Umbilical cord (tissue), 1 donor: ENCODE measurements at regions not wholly inside any gene's neighbourhood (a gene's known extent, or its start where the extent isn't known, plus 50 kb on each side); places are given as distances from the start of the nearest gene placed in this dataset.
A peak's percentile ranks its signal among the peaks of the same experiment; 100 is the strongest.
"Not testable (repeated sequence)": the region's sequence is repeated elsewhere in the genome, so short reads cannot be mapped to it uniquely, and the experiment has no call there.

Experiments
- DNase-seq: peaks from one replicate; pipeline ENCODE4 v3.0.0-alpha.2; 2015; ENCODE audit warnings: low spot score

DNA sequence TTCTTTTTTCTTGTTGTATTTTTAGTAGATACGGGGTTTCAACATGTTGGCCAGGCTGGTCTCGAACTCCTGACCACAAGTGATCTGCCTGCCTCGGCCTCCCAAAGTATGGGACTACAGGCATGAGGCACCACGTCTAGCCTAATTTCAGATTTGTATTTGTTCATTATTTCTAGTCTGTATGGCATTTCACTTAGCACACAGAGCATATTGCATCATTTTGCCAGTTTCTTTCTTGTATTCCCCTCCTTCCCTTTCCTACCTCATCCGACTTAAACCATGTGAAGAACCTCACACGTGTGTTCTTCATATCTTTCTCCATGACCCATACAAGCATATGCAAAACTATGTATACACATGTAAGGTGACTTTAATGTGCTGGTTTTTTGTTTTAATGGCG is 470.0 kb downstream of the CBLN4 start:
- no peak for DNase-seq

DNA sequence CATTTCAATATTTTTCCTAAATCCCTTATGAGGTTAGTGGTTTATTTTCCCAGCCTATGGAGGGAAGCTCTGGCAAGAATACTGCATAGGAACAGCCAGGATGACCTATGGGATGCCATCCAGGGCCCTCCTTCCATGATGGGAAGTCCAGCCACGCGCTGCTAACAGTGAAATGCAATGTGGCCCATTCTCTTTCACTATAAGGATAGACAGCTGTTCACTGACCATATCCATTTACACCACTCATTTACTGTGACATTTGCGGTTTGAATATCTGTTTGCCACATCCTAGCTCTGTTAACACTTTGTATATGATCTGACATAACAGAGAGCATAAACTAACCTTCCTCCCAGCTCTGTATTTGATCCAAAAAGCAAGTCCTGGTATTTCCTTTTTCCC is 471.7 kb downstream of the CBLN4 start:
- no peak for DNase-seq

DNA sequence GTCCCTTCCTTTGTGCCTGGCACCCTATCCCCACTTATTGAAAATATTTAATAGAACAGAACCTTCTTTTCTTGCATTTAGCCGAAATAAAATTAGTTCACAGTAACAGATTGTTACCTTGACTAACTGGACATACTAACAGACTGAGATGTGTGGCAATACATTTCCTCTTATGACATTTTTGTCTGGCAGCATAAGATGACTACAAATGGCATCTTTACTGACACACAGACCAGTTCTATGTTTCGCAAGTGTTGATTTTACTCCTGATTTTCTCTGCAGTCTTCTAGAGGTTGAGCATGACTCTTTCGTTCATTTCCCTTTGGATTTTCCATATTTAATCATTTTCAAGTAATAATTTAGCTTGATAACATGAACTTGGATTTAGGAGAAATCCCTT is 474.6 kb downstream of the CBLN4 start:
- no peak for DNase-seq

DNA sequence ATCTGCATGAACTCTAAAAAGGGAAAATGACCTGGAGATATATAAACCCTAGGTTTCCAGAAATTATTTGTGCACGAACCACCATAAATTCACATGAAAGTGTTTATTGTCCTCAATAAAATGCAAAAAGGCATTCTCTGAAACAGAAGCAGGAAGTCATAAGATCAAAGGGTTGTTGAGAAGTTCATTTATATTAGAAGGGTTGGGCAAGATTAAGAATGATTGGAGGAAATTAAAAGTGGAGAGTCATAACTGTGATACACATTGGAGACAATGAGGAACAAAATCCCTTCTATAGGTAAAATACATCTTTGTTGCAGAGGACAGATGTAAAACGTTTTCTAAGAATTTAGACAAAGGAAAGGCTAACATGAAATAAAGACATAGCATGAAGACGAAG is 476.8 kb downstream of the CBLN4 start:
- DNase-seq = no peak

DNA sequence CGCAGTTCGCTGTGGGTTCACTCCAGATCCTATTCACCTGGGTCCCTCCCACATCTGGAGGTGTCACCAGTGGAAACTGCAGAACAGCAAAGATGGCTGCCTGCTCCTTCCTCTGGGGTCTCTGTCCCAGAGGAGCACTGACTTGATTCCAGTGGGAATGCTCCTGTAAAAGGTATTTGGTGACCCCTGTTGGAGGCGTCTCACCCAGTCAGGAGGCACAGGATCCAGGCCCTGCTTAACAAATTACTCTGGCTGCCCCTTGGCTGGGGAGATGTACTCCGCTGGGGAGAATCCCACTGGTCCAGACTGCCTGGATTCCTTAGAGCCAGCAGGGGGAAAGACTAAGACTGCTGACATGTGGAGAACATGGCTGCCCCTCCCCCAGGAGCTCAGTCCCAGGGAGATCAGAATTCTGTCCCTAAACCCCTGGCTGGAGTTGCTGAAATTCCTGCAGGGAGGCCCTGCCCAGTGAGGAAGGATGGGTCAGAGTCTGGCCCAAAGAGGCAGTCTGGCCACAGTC is 483.0 kb downstream of the CBLN4 start:
- DNase-seq = no peak

DNA sequence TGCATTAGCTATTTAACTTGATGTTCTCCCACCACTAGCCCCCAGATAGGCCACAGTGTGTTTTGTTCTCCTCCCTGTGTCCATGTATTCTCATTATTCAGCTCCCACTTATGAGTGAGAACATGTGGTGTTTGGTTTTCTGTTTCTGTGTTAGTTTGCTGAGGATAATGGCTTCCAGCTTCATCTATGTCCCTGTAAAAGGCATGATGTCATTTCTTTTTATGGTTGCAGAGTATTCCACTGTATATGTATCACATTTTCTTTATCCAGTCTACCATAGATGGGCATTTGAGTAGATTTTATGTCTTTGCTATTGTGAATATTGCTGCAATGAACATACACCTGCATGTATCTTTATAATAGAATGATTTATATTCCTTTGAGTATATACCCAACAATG is 487.7 kb downstream of the CBLN4 start:
- DNase-seq = not testable (repeated sequence)

DNA sequence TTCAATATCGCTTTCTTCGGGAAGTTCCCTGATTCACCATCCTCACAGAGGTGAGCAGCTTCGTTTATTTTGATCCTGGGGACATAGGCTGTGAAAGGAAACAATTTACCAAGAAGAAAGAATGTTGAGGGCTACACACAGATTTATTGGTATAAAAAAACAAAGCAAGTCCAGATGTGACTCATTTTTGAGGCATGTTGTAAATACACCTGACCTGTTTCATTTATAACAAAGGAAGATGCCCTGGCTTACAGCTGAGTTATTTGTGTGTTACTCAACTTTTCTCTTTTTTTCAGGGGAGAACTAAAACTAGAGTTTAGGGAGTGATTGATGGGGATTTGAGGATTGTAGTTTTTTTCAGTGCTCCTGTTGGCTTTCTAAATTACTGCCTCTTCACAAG is 489.5 kb downstream of the CBLN4 start:
- no peak for DNase-seq

DNA sequence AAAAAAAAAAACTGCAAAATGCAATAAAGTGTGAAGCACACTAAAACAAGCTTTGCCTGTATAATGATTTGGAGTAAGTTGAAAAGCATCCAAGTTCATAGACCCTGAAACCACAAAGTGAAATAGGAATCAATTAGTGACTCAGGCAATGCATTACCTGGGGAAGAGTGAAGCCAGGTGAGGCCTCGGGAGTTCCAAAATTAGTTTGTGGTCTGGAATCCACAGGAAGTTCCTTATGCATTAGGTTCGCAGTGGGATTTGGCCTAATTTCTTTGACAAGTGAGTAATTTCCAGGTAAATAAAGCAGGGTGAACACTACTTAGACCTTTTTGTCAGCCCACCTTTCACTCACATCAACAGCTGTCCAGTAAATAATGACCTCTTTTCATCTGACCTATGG is 490.8 kb downstream of the CBLN4 start:
- DNase-seq = no peak

DNA sequence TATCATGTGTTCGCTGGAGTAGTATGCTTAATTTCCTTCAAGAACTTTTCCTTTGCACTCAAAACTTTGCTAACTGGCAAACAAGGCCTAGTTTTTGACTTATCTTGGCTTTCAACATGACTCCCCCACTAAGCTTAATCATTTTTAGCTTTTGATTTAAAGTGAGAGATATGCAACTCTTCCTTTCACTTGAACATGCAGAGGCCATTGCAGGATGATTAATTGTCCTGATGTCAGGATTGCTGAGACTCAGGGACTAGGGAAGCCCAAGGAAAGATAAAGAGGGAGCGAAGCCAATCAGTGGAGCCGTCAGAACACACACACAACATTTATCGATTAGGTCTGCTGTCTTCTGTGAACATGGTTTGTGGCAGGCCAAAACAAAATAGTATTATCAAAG is 491.4 kb downstream of the CBLN4 start:
- DNase-seq = peak; percentile 94

DNA sequence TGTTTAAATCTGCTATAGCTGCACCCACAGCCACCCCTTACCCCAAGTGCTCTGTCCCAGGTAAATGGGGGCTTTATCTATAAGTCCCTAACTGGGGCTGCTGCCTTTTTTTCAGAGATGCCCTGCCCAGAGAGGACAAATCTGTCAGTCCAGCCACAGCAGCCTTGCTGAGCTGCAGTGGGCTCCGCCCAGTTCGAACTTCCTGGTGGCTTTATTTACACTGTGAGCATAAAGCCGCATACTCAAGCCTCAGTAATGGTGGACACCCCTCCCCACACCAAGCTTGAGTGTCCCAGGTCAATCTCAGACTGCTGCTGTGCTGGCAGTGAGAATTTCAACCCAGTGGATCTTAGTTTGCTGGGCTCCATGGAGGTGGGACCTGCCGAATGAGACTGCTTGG is 505.2 kb downstream of the CBLN4 start:
- DNase-seq = no peak

DNA sequence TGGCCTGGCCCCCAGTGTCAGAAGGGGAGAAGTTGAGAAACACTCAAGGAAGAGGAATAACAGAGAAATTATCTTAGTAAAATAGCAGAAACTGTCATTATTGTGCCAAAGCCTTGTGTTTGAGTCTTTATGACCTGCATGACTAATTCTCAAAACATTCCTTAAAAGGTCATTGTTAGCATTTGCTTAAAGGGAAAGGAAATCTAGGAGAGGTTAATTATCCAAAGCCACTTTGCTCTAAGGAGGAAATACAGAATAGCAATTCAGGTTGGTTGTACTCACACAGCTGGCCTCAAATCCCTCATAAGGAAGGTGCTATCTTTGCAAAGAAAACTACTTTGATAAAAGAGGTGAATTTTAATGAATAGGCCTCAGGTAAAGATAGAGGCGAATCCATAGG is 516.7 kb downstream of the CBLN4 start:
- DNase-seq = no peak

DNA sequence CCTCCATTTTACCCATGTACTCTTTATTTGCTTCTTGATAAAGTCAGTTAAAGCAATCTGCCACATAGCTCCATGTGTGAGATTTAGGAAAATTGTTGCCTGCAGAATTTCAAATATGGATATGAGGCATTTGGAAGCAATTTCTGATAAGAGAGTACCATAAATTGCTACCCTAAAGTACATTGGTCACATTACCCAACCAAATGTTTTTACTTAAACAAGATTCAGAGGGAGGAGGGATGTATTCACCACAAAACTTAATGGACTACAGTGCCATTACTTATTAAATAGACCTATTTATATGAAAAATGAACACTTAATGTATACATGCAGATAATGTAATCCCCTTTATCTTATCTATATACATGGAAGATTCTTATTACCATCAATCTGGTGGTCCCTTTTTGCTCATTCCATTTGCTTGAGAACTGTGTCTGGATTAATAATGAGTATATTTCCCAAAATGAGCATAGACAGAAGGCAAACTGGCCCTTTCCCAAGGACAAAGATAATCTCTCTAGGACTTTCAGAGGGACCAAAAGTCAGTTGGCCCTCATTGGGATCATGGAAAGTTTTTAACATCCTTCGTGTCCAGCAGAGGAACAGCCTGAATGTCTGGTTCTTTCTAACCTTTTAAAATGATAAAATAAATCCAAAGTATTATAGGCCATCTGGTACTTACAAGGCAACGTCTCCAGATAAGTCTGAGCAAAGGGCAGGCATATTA is 526.4 kb downstream of the CBLN4 start:
- DNase-seq = peak; percentile 98

DNA sequence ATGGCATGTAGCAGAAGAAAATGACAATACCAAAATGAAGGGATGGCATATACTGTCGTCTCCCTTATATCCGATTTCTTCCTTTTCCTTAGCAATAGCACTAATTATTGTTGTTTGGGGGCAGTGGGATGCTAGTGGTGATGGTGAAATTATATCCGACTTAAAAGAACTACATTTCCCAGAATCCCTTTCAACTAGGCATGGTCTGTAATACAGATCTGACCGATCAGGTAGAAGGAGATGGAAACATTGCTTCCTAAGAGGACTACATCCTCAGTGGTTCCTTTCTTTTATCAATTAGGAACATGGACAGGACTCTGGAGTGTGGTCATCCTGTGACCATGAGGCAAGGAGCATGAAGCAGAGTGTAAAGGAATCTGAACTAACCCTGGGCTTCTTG is 532.6 kb downstream of the CBLN4 start:
- no peak for DNase-seq

DNA sequence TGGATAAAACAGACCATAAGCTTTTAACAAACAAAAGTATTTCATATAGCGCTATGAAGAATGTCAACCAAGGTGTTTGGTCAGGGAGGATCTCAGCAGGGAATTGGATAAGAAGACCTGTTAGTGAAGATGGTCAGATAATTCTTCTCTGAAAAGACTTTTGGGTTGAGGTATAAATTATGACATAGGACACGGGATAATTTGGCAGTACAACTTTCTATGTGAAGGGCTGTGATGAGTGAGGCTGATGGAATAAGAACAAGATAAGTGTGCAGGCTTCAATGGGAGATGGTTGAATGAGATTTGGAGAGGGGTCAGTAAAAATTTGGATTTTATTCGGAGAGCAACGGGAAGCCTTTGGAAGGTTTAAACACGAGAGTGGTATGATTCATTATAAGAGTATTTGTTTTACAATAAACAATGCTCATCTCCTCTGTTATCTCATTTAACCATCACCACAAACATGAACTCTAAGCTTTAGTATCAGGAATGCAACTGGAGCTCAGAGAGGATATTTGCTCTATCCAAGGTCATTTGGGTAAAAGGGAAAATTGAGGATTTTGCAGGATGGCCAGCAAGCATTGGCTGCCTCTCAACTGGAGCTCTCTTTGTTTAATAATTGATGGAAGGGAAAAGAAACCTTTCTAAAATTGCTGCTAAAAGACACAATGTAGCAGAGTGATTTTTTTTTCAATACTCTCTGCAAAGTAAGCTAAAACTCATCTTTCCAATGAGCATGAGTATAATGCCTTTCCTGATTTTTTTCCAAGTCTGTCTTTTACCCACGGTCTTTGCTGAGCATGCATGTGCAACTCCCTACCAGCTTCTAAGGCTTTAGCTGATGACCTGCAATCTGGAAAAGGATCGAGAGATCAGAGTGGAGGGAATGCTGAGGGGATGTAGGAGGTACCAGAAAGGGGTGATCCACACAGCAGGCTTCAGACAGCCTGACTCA is 534.0 kb downstream of the CBLN4 start:
- peak; percentile 93 for DNase-seq

DNA sequence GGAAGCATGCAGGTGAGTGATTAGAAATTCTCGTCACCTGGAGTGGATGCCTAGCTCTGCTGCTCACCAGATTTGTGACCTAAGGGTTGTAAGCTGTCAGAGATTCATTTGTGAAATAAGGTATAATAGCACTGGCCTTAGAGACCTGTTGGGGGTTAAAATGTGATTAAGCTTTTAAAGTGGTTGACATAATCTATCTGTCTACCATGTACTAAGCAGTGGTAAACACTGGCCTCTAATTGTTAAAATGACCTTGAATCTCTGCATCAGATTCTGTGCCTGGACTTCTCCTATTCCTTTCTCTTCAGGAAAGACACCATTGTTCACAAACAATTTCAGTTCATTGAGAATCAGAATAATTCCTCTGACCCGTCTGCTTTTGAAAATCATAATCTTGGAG is 536.2 kb downstream of the CBLN4 start:
- no peak for DNase-seq

DNA sequence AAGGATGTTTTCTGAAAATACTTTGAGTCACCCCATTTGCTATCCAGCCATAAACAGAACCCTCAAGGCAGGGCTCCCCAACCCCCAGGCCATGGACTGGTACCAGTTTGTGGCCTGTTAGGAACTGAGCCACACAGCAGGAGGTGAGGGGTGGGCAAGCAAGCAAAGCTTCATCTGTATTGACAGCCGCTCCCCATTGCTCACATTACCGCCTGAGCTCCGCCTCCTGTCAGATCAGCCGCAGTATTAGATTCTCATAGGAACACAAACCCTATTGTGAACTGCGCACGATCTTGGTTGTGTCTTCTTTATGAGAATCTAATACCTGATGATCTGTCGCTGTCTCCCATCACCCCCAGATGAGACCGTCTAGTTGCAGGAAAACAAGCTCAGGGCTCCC is 543.8 kb downstream of the CBLN4 start:
- no peak for DNase-seq

DNA sequence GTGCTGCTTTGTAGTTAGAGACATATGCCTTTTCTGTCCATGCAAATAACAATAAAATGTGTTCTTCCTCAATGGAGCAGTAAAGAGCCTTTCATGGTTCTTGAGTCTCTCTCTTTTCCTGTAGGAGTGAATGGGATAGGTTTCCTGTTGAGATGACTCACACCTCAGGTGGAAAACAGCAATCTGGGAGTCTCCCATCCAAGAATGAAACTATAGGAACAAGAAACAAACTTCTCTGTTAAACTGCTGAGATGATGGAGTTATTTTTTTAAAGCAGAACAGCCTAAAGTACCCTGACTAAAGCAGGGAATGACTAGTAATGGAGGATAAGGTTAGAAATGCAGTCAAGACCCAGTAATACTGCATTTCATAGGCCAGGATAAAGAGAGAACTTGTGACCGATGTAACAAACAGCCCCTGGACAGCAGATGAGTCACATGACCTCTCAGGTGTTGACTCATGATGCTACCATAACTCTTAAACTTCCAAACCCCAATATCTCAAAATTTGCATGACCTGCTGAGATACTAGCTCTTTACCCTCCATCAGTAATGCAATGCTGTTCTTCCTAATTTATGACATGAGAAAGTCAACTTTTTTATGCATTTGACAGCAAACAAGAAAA is 548.9 kb downstream of the CBLN4 start:
- no peak for DNase-seq

DNA sequence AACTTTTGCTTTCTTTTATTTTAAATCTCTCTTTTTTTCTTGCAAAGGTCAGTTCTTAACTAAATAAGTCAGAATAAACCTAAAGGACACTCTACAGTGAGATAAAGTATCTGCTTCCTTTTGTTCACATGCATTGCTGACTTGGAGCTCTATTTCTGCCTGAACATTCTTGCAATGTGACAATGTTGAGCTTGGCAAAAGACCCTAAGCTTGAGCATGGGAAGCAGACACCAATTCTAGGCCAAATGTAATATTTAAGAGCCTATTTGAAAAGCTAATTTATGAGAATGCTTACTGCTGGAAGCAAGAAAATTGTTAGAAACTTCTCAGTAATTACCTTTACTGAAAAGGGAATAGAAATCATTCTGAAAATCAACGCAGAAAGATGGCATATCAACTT is 556.2 kb downstream of the CBLN4 start:
- DNase-seq = peak; percentile 21

DNA sequence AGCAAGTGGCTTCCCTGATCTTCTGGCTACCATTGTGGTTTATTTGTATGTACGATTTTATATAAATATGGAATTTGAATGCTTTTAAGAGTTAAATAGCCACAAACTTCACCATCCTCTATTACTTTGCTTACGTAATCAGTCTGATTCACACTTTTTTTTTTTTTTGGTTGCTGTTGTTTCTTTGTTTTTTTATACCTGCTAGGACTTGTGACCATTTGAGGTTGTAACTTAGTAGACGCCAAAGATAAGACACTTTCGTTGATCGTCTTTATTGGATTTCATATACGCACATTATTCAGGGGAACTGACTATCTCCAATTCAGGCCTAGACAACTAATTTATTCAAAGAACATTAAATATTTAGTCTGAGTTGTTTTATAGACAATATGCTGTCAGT is 559.0 kb downstream of the CBLN4 start:
- no peak for DNase-seq

DNA sequence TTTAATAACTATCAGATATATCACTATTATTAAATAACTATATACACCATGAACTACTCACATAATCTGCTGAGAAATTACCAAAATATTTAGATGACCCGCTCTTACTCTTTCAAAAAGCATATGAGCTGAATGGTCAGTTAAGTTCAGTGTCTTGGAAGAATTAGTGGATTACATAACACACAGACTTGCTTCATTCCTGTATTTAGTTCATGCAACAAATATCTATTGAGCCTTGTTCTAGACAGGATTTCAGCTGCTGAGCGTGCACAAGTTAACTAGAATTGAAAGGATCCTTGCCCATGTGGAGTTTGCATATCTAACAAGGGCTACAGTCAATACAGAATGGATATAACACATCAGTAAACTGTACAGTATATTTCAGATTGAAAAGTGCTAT is 566.2 kb downstream of the CBLN4 start:
- peak; percentile 72 for DNase-seq

DNA sequence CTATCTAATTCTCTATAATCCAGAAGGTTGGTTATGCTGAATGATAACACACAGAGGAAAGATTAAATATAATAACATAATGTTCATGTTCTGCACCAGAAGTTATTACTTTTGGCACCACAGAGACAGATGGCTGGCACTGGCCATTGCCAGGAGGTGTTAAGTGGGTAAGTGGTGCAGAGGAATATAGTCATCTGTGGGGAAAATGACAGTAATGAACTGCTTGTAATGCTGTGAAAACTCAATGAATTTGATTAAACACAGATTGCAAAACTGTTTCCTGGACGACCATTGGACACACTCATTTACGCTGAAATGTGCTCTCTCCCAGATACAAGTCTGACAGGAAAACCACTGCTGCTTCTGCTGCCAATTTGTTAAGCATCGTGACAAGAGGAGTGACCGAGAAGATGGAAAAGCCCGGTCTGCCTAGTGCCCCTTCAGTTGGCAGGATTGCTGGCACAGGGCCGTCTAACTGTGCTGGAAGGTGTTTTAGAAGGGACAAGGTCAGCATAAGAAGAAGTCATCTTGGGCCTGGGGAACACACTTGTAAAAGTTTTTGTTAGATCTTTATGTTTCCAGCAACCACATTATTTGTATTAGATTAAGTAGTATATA is 567.4 kb downstream of the CBLN4 start:
- DNase-seq = no peak

DNA sequence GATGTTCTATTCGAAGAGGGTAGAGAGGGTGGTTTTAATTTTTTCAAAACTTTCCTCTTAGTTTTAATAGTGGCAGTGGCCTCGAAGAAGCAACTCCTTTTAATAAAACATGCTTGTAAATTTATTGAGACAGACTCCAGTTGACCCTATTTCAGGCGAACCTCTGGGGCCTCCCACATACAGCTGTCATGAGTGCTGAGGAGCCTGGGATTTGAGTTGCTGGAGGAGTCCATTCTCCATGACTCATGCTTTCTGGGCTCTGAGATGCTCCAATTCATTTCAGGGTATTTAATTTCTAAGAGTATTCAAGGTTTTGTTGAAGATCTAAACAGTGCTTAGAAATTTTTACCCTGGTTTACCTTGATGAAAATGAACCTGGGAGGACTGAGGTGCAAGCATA is 580.4 kb downstream of the CBLN4 start:
- peak; percentile 84 for DNase-seq
